T-cell (primary cell): ENCODE measurements at regions not wholly inside any gene's neighbourhood (a gene's known extent, or its start where the extent isn't known, plus 50 kb on each side); places are given as distances from the start of the nearest gene placed in this dataset.
"Not testable (repeated sequence)": the region's sequence is repeated elsewhere in the genome, so short reads cannot be mapped to it uniquely, and the experiment has no call there.

Source experiments
- ATAC-seq, 4 experiments: fragments of 200-7000 bp in 3 of 4; fragments of 150-1000 bp in 1 of 4; cut with Tn5 transposase; replicated peaks in 1 of 4; 1 replicate in 3 of 4; 2 replicates in 1 of 4; pipeline ENCODE4 v1.10.0; 2021; ENCODE audit warnings: moderate library complexity in 3 of 4, mild to moderate bottlenecking in 2 of 4, moderate number of reproducible peaks in 1 of 4
- CTCF ChIA-PET, 2 donors: fragments of 300-600 bp; sonication (Branson Sonifier 250); formaldehyde crosslinking; loops; one replicate each; lab custom pipeline; 2022; ENCODE audit warnings: antibody characterized with exemption in 2 of 2; lab: Charles Lee
- POLR2A ChIA-PET, 2 donors: fragments of 300-600 bp; sonication (Branson Sonifier 250); formaldehyde crosslinking; loops; one replicate each; lab custom pipeline; 2022; ENCODE audit warnings: antibody characterized with exemption in 2 of 2; lab: Charles Lee
- DNase-seq, 35 experiments: peaks; one replicate each; pipeline versions ENCODE4 v3.0.0 to v3.0.0-alpha.2; 2013 to 2023
- H3K27ac ChIP-seq: one replicate; pipeline ENCODE4 v1.5.1; 2013; ENCODE audit warnings: low read length
- H3K27me3 ChIP-seq, 2 experiments: replicated peaks in 1 of 2; 1 replicate in 1 of 2; 2 replicates in 1 of 2; pipeline versions ENCODE4 v1.6.1 to v1.7.0; 2013; ENCODE audit warnings: low read length in 1 of 2, mixed read lengths in 1 of 2; ENCODE audit not compliant: control insufficient read depth in 2 of 2, insufficient read depth in 2 of 2; ENCODE audit errors: extremely low read depth in 1 of 2
- H3K36me3 ChIP-seq, 2 donors: 1 replicate in 1 of 2; 2 replicates in 1 of 2; pipeline versions ENCODE4 v1.6.1 to v1.7.0; 2013; ENCODE audit warnings: low read length in 1 of 2; ENCODE audit not compliant: control insufficient read depth in 2 of 2, insufficient read depth in 1 of 2; ENCODE audit errors: extremely low read depth in 1 of 2
- H3K4me1 ChIP-seq, 2 experiments: 1 replicate in 1 of 2; 2 replicates in 1 of 2; pipeline versions ENCODE4 v1.6.1 to v1.7.0; 2013; ENCODE audit warnings: low read length in 2 of 2, mixed read lengths in 1 of 2; ENCODE audit not compliant: insufficient read depth in 2 of 2, control insufficient read depth in 1 of 2; ENCODE audit errors: extremely low read depth in 1 of 2
- H3K4me3 ChIP-seq, 2 donors: 1 replicate in 1 of 2; 2 replicates in 1 of 2; pipeline versions ENCODE4 v1.5.1 to v1.7.0; 2013; ENCODE audit warnings: mild to moderate bottlenecking in 2 of 2, low read length in 1 of 2, moderate library complexity in 1 of 2; ENCODE audit not compliant: control insufficient read depth in 1 of 2; ENCODE audit errors: extremely low read depth in 1 of 2
- H3K9me3 ChIP-seq: 2 replicates; pipeline ENCODE4 v1.7.0; 2013
- H3K27ac Mint-ChIP-seq, 2 donors: one replicate each; pipeline ENCODE4 v1.8.0; 2020 to 2021; ENCODE audit warnings: mild to moderate bottlenecking in 2 of 2, mixed read lengths in 2 of 2
- H3K27me3 Mint-ChIP-seq, 2 donors: one replicate each; pipeline ENCODE4 v1.8.0; 2021 to 2022; ENCODE audit warnings: mixed read lengths in 2 of 2
- H3K36me3 Mint-ChIP-seq: one replicate; pipeline ENCODE4 v1.8.0; 2021; ENCODE audit warnings: mixed read lengths
- H3K4me1 Mint-ChIP-seq, 3 donors: one replicate each; pipeline ENCODE4 v1.8.0; 2020 to 2022; ENCODE audit warnings: mixed read lengths in 3 of 3, mild to moderate bottlenecking in 1 of 3
- H3K4me3 Mint-ChIP-seq, 3 donors: one replicate each; pipeline ENCODE4 v1.8.0; 2020 to 2022; ENCODE audit warnings: mild to moderate bottlenecking in 3 of 3, mixed read lengths in 3 of 3, moderate library complexity in 3 of 3
- H3K9me3 Mint-ChIP-seq, 3 donors: one replicate each; pipeline ENCODE4 v1.8.0; 2020 to 2022; ENCODE audit warnings: mixed read lengths in 3 of 3
- WGBS: methylation state at CpG from one replicate; pipeline ENCODE4 v1.1.5; 2013; ENCODE audit warnings: missing lambda C conversion rate; ENCODE audit not compliant: insufficient coverage; 5-methylcytosine and 5-hydroxymethylcytosine counted together

- ATAC-seq = no peak
- peaks cover 0 to 5% of the 10 kb centered on the region in 2 experiments for H3K27me3 ChIP-seq
- ChIA-PET CTCF (interaction anchor here in 1 of 2 donors (0.7 kb wide), 1 partner anchor 1156 kb away, joined by 6 read pairs; no protein-coding TSS in a partner anchor), POLR2A (interaction anchor here in 1 of 2 donors (0.7 kb wide), 1 partner anchor 76 kb away, joined by 3 read pairs; no protein-coding TSS in a partner anchor)
- DNase-seq = no peak
- no peaks in the 10 kb centered on the region for H3K36me3 Mint-ChIP-seq
- no peaks in the 10 kb centered on the region for H3K9me3 ChIP-seq
- no peak overlapping the region for H3K4me3 Mint-ChIP-seq
- peaks cover 3% of the 10 kb centered on the region in 2 donors for H3K27me3 Mint-ChIP-seq
- H3K27ac Mint-ChIP-seq = no peak overlapping the region
- 87% methylated on average over 3 of the region's 3 CpGs for WGBS
- no peak overlapping the region for H3K27ac ChIP-seq
- H3K36me3 ChIP-seq = no peaks in the 10 kb centered on the region
- no peak overlapping the region for H3K4me3 ChIP-seq
- H3K4me1 ChIP-seq = no peaks in the 10 kb centered on the region
- no peaks in the 10 kb centered on the region for H3K9me3 Mint-ChIP-seq
- no peaks in the 10 kb centered on the region for H3K4me1 Mint-ChIP-seq
Measured at GRCh38 chr14:59137256-59137655, 51.2 kb upstream of the DAAM1 start.

- H3K27me3 ChIP-seq, CTCF ChIA-PET, H3K27ac ChIP-seq, DNase-seq, ATAC-seq, H3K36me3 Mint-ChIP-seq, H3K4me3 ChIP-seq, H3K36me3 ChIP-seq, H3K9me3 ChIP-seq, H3K4me3 Mint-ChIP-seq, H3K27ac Mint-ChIP-seq, H3K27me3 Mint-ChIP-seq, POLR2A ChIA-PET, H3K4me1 ChIP-seq, H3K4me1 Mint-ChIP-seq, H3K9me3 Mint-ChIP-seq: not testable (repeated sequence)
- WGBS = no CpG with 5 or more reads among the region's 5 CpGs
Measured at GRCh38 chr14:59138576-59138975, 49.9 kb upstream of the DAAM1 start.
